Breast epithelium (tissue), 3 donors: ENCODE measurements at regions not wholly inside any gene's neighbourhood (a gene's known extent, or its start where the extent isn't known, plus 50 kb on each side); places are given as distances from the start of the nearest gene placed in this dataset.

Source experiments
- POLR2A ChIP-seq: fragments of 450-650 bp; IDR thresholded peaks from one replicate; pipeline ENCODE4 v1.6.1; 2016; ENCODE audit warnings: antibody characterized with exemption, mild to moderate bottlenecking, moderate library complexity
- POLR2AphosphoS5 ChIP-seq, 3 donors: sonication (generic); formaldehyde crosslinking; IDR thresholded peaks; one replicate each; pipeline ENCODE4 v1.6.1; 2017; ENCODE audit warnings: antibody characterized with exemption in 3 of 3
- TF ChIP-seq, protein P1 (sequence below), 3 donors: fragments of 450-650 bp; IDR thresholded peaks; one replicate each; pipeline ENCODE4 v1.5.1; 2016 to 2017; ENCODE audit warnings: antibody characterized with exemption in 3 of 3, mild to moderate bottlenecking in 3 of 3, moderate library complexity in 3 of 3

DNA sequence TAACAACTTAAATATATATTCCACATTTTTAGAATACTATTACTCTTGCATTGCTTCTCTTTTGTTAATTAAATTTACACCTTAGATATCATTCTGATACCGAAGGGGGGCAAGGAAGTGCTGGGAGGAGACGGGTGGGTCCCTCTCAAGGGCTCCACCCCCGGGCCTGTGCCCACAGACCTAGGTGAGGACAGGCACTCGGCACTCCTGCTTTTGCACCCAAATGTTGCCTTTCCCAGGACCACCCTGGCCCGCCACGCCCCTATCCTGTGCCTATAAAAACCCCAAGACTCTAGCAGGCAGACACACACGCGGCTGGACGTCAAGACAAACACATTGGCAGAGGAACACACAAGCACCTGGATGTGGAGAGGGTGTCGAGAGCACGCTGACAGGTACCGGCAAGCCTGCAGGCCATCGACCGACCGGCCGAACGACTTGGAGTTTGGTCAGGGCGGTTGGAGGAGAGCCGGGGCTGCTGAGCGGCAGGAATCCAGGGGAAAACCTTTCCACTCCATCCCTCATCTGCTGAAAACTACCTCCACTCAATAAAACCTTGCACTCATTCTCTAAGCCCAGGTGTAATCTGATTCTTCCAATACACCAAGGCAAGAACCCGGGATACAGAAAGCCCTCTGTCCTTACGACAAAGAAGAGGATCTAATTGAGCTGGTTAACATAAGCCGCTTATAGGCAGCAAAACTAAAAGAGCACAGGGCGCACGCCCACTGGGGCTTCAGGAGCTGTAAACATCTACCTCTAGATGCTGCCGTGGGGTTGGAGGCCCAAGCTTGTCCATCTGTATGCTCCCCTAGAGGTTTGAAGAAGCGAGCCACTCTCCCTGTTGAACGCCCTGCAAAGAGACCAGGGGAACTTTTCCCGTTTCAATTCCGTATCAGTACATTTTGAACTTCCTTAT lies 197.4 kb upstream of the PRSS16 start:
- TF ChIP-seq, protein P1, sequence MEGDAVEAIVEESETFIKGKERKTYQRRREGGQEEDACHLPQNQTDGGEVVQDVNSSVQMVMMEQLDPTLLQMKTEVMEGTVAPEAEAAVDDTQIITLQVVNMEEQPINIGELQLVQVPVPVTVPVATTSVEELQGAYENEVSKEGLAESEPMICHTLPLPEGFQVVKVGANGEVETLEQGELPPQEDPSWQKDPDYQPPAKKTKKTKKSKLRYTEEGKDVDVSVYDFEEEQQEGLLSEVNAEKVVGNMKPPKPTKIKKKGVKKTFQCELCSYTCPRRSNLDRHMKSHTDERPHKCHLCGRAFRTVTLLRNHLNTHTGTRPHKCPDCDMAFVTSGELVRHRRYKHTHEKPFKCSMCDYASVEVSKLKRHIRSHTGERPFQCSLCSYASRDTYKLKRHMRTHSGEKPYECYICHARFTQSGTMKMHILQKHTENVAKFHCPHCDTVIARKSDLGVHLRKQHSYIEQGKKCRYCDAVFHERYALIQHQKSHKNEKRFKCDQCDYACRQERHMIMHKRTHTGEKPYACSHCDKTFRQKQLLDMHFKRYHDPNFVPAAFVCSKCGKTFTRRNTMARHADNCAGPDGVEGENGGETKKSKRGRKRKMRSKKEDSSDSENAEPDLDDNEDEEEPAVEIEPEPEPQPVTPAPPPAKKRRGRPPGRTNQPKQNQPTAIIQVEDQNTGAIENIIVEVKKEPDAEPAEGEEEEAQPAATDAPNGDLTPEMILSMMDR (IDR thresholded peaks at IDR 0.05) = no peak
- no peak for TF ChIP-seq POLR2A
- TF ChIP-seq POLR2AphosphoS5 (IDR thresholded peaks at IDR 0.05) = no peak
